ENCODE measurements at regions not wholly inside any gene's neighbourhood (a gene's known extent, or its start where the extent isn't known, plus 50 kb on each side); places are given as distances from the start of the nearest gene placed in this dataset.

DNA sequence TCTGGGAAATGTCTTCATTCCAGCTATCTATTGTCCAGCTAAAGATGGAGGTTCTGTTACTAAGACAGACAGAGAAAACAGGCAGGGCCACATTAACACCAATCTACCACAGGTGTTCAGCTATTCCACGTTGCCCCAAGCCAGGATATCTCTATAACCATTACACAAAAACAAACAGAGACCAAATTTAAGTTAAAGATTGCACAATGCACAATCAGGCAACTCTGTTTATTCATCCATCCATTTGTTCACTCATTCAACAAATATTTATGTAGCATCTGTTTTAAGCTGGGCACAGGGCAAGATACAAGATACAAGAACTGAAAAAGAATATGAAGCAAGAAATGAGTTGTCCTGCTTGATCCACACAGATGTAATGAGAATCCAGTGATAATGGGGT is 629.0 kb downstream of the MED13L start:
- TF ChIP-seq, protein P1, sequence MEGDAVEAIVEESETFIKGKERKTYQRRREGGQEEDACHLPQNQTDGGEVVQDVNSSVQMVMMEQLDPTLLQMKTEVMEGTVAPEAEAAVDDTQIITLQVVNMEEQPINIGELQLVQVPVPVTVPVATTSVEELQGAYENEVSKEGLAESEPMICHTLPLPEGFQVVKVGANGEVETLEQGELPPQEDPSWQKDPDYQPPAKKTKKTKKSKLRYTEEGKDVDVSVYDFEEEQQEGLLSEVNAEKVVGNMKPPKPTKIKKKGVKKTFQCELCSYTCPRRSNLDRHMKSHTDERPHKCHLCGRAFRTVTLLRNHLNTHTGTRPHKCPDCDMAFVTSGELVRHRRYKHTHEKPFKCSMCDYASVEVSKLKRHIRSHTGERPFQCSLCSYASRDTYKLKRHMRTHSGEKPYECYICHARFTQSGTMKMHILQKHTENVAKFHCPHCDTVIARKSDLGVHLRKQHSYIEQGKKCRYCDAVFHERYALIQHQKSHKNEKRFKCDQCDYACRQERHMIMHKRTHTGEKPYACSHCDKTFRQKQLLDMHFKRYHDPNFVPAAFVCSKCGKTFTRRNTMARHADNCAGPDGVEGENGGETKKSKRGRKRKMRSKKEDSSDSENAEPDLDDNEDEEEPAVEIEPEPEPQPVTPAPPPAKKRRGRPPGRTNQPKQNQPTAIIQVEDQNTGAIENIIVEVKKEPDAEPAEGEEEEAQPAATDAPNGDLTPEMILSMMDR (IDR thresholded peaks at IDR 0.05; ENCODE audit: poor library complexity) = no peak
- no peak for TF ChIP-seq EZH2 (IDR thresholded peaks at IDR 0.05; ENCODE audit: borderline replicate concordance)
- TF ChIP-seq EZH2phosphoT487 (IDR thresholded peaks at IDR 0.05; ENCODE audit: low read depth, severe bottlenecking, unreplicated experiment) = no peak

Measured in hepatocyte (in vitro differentiated cells).